ENCODE measurements at regions not wholly inside any gene's neighbourhood (a gene's known extent, or its start where the extent isn't known, plus 50 kb on each side); places are given as distances from the start of the nearest gene placed in this dataset.

GRCh38 chr11:97751952-97752351 is 1268.8 kb upstream of the CNTN5 start:
- intact Hi-C loops (cut with DNase I): no loop called here
- H3K27ac ChIP-seq: no peak overlapping the region
- H3K9me3 ChIP-seq: no peaks in the 10 kb centered on the region
- TF ChIP-seq, protein P1, sequence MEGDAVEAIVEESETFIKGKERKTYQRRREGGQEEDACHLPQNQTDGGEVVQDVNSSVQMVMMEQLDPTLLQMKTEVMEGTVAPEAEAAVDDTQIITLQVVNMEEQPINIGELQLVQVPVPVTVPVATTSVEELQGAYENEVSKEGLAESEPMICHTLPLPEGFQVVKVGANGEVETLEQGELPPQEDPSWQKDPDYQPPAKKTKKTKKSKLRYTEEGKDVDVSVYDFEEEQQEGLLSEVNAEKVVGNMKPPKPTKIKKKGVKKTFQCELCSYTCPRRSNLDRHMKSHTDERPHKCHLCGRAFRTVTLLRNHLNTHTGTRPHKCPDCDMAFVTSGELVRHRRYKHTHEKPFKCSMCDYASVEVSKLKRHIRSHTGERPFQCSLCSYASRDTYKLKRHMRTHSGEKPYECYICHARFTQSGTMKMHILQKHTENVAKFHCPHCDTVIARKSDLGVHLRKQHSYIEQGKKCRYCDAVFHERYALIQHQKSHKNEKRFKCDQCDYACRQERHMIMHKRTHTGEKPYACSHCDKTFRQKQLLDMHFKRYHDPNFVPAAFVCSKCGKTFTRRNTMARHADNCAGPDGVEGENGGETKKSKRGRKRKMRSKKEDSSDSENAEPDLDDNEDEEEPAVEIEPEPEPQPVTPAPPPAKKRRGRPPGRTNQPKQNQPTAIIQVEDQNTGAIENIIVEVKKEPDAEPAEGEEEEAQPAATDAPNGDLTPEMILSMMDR (IDR thresholded peaks at IDR 0.05): no peak
- no peak for TF ChIP-seq EP300 (IDR thresholded peaks at IDR 0.05)
- no peak for TF ChIP-seq POLR2A (IDR thresholded peaks at IDR 0.05)
- H3K36me3 ChIP-seq: no peaks in the 10 kb centered on the region
- H3K27me3 ChIP-seq: no peaks in the 10 kb centered on the region
- H3K4me1 ChIP-seq (ENCODE audit: insufficient read depth): no peaks in the 10 kb centered on the region
- WGBS, 3 donors: 90 to 98% (median 93%) methylated on average over 2 of the region's 2 CpGs
- no peak overlapping the region for H3K4me3 ChIP-seq
- DNase-seq: no peak

DNA sequence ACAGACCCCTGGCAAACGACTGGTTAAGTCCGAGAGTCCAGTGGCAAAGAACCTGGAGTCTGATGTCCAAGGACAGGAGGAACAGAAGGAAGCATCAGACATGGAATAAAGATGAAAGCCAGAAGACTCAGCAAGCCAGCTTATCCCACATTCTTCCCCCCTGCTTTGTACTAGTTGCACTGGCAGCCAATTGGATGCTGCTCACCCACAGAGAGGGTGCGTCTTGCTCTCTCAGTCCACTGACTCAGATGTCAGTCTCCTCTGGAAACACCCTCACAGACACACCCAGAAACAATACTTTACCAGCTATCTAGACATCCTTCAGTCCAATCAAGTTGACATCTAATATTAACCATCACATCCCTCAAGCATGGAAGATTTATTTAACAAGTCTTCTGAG is 1265.8 kb upstream of the CNTN5 start:
- intact Hi-C loops (cut with DNase I): no loop called here
- no peak for DNase-seq
- TF ChIP-seq, protein P1 (IDR thresholded peaks at IDR 0.05): no peak
- no peak for TF ChIP-seq EP300 (IDR thresholded peaks at IDR 0.05)
- TF ChIP-seq POLR2A (IDR thresholded peaks at IDR 0.05): no peak
- Histone ChIP-seq H3K9me3 (no peaks in the 10 kb centered on the region), H3K36me3 (no peaks in the 10 kb centered on the region), H3K4me1 (ENCODE audit: insufficient read depth) (no peaks in the 10 kb centered on the region), H3K4me3 (no peak overlapping the region), H3K27me3 (no peaks in the 10 kb centered on the region), H3K27ac (no peak overlapping the region)
- WGBS, 3 donors: 74 to 84% (median 83%) methylated on average over 3 of the region's 3 CpGs

DNA sequence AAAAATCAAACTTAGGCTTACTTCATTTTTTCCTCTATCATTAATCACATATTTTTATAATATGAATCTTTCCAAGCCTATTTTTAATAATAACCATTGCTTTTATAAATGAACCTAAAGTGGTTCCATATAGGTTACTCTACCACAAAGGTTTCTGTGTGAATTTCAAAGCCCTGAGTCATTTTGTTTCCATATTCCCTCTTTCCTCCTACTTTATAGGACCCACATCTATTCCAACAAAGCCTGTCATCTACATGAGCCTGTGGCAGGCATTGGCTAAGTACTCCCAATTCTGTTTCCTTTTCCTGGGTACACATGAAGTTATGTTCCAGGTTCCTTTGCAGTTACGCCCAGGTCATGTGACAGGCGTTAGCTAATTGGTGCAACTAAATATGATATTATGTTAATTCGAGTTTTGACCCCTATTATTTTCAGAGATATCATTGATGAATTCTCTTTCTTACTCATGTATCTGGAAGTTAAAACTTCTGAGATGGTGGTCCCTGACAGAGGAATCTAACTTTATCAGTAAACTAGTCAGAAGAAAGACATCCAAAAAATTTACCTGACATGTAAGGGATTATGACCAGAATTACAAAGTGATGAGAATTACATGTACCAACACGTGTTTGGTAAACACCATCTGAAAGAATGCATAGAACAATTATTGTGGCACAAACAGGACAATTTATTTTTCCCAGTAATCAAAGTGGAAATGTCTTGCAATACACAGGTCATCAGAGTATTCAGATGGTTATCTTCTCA is 1264.0 kb upstream of the CNTN5 start:
- Histone ChIP-seq H3K27ac (no peak overlapping the region), H3K9me3 (no peaks in the 10 kb centered on the region), H3K4me1 (ENCODE audit: insufficient read depth) (no peaks in the 10 kb centered on the region), H3K27me3 (no peaks in the 10 kb centered on the region), H3K4me3 (no peak overlapping the region), H3K36me3 (no peaks in the 10 kb centered on the region)
- no peak for DNase-seq
- no peak for TF ChIP-seq EP300 (IDR thresholded peaks at IDR 0.05)
- TF ChIP-seq POLR2A (IDR thresholded peaks at IDR 0.05): no peak
- TF ChIP-seq, protein P1 (IDR thresholded peaks at IDR 0.05): no peak
- intact Hi-C loops (cut with DNase I): no loop called here
- 93 to 96% (median 93%) methylated on average over 4 of the region's 4 CpGs for WGBS, 3 donors

DNA sequence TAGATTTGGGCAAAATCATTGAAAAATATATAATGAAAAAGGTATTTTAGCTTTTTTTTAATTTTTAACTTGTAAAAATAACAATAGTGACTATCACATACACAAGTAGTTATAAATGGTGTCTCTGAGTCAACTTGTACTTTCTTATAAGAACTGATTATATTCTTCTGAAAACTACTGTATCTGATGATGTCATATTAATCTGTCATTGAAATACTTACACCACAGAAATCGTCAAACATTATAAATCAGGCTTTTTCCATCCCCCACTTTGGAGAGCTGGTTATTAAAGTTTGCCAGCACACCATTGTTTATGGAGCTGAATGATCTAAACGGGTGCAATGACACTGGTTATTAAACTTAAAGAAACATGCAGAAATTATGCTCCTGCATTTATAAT is 1259.6 kb upstream of the CNTN5 start:
- intact Hi-C loops (cut with DNase I): no loop called here
- DNase-seq: no peak
- TF ChIP-seq, protein P1 (IDR thresholded peaks at IDR 0.05): no peak
- TF ChIP-seq POLR2A (IDR thresholded peaks at IDR 0.05) (no peak), EP300 (IDR thresholded peaks at IDR 0.05) (no peak)
- 14 to 25% (median 19%) methylated on average over 2 of the region's 2 CpGs for WGBS, 3 donors
- Histone ChIP-seq H3K4me1 (ENCODE audit: insufficient read depth) (no peaks in the 10 kb centered on the region), H3K27me3 (no peaks in the 10 kb centered on the region), H3K4me3 (no peak overlapping the region), H3K27ac (no peak overlapping the region), H3K9me3 (no peaks in the 10 kb centered on the region), H3K36me3 (no peaks in the 10 kb centered on the region)
